Astrocyte of the spinal cord (primary cell): ENCODE measurements at regions not wholly inside any gene's neighbourhood (a gene's known extent, or its start where the extent isn't known, plus 50 kb on each side); places are given as distances from the start of the nearest gene placed in this dataset.

Experiments
- DNase-seq: peaks from one replicate; pipeline ENCODE4 v3.0.0; 2011; ENCODE audit warnings: low read depth, low spot score
- H3K4me3 ChIP-seq: 2 replicates; pipeline ENCODE4 v1.5.1; 2011; ENCODE audit warnings: low read depth, mild to moderate bottlenecking, low read length, moderate library complexity
- in situ Hi-C: cut with HindIII; loops from 2 replicates; pipeline ENCODE4 v1.10.0; 2017; ENCODE audit warnings: low sequenced_read_pairs
- TF ChIP-seq, protein P1 (sequence below): IDR thresholded peaks from 2 replicates; pipeline ENCODE4 v1.5.1; 2012; ENCODE audit warnings: low read depth, mild to moderate bottlenecking, low read length, inconsistent platforms

DNA sequence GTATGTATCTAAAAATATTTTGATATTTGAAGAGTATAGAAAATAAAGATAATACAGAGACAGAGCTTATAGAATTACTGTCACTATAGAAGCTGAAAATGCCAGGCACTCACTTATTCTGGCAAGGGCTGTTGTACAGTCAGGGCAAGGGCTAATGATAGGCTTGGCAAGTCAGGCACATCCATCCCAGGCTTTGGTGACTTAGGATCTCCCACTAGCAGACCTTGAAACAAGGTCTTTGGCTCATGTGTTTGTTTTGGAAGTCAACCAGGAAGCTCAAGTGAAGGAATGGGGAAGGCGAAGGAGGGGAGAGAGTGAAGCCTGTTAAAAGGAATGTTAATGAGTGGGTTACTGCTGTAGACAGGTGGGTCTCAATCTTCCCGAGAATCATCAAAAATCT is 199.1 kb upstream of the SUCLG2 start:
- TF ChIP-seq, protein P1, sequence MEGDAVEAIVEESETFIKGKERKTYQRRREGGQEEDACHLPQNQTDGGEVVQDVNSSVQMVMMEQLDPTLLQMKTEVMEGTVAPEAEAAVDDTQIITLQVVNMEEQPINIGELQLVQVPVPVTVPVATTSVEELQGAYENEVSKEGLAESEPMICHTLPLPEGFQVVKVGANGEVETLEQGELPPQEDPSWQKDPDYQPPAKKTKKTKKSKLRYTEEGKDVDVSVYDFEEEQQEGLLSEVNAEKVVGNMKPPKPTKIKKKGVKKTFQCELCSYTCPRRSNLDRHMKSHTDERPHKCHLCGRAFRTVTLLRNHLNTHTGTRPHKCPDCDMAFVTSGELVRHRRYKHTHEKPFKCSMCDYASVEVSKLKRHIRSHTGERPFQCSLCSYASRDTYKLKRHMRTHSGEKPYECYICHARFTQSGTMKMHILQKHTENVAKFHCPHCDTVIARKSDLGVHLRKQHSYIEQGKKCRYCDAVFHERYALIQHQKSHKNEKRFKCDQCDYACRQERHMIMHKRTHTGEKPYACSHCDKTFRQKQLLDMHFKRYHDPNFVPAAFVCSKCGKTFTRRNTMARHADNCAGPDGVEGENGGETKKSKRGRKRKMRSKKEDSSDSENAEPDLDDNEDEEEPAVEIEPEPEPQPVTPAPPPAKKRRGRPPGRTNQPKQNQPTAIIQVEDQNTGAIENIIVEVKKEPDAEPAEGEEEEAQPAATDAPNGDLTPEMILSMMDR = no peak
- in situ Hi-C loops = no loop called here
- no peak overlapping the region for H3K4me3 ChIP-seq
- no peak for DNase-seq

DNA sequence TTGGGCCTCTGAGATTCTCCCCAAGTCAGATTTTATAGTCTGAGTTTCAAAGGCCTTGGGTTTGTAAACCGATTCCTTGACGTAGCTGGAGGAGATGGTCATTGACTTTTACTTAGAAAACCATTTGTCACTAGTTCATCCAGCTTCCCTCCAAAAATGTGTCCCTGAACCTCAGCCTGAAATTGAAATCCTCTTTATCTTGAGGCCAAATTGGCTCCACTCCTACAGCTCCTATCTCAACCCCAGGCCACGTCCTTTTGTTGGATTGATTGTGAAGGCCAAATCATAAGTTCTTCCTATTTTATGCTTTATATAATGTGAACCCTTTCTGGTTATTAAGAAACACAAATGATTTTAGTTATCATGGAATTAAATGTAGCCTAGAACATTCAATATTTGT is 193.9 kb upstream of the SUCLG2 start:
- DNase-seq = no peak
- H3K4me3 ChIP-seq = no peak overlapping the region
- in situ Hi-C loops = no loop called here
- TF ChIP-seq, protein P1 = no peak

DNA sequence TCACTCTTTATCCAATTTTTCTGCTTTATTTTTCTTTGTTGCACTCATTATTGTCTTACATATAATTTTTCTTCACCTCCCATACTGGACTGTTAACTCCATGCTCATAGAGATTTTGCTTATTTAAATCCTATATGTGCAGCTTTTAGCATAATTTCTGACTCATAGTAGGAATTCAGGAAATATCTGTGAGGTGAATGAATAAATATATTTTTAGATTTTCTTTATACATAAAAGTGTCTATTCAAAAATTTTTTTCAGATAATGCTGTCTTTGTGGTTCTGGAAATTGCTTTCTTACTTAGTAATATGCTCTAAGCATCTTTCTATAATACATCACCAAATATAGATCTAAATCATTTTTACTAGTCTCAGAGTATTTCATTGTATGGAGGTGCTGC is 191.8 kb upstream of the SUCLG2 start:
- in situ Hi-C loops = no loop called here
- TF ChIP-seq, protein P1 = no peak

DNA sequence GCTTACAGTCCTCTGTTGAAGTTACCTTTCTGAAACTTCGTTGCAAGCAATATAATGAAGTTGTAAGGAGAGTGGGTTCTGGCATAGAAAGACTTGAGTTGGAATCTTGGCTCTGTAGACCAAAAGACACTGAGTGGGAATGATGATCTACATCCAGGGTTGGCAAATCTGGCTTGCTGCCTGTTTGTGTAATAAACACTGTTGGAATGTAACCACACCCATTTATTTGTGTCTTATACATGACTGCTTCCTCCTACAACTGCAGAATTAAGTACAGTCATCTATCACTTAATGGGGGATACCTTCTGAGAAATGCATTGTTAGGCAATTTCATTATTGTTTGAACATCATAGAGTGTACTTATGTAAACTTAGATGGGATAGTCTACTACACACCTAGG is 178.4 kb upstream of the SUCLG2 start:
- H3K4me3 ChIP-seq = no peak overlapping the region
- no peak for DNase-seq
- in situ Hi-C loops = no loop called here
- TF ChIP-seq, protein P1 = no peak

More for the DNA sequence above, 191.8 kb upstream of the SUCLG2 start:
- no peak overlapping the region for H3K4me3 ChIP-seq
- DNase-seq = no peak

DNA sequence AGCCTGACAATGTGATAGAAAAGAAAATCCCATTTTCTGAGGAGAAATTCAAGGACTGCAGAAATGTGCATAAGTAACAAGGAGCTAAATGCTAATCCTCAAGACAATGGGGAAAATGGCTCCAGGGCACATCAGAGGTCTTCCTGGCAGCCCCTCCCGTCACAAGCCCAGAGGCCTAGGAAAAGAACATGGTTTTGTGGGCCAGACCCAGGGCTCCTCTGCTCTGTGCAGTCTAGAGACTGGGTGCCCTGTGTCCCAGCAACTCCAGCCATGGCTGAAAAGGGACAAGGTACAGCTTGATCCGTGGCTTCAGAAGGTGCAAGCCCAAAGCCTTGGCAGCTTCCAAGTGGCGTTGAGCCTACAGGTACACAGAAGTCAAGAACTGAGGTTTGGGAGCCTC is 176.8 kb upstream of the SUCLG2 start:
- TF ChIP-seq, protein P1 = no peak
- in situ Hi-C loops = no loop called here
- no peak for DNase-seq
- H3K4me3 ChIP-seq = no peak overlapping the region

DNA sequence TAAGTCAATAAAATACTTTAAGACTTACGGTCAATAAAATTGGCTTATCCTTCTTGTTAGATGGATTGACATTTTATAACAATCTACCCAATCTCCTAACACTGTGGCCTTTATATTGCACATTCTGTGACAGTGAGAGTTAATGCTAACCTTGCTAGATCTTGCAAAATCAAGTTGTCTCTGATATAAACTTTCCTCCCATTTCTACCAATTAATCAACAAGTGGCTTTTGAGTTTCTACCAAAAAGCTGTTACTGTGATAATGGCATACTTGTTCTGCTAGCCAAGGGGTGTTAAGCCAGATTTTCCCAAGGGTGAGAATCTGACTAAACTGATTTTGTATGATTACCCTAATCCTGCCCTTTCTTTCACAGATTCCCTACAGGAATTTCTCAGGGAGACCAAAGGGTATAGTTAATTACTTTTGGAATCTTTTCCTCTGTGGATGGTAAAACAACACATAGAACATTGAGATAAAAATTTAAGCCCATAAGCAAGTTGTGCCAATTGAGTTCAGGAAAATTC is 174.1 kb upstream of the SUCLG2 start:
- H3K4me3 ChIP-seq = no peak overlapping the region
- TF ChIP-seq, protein P1 = no peak
- in situ Hi-C loops = no loop called here
- DNase-seq = no peak

DNA sequence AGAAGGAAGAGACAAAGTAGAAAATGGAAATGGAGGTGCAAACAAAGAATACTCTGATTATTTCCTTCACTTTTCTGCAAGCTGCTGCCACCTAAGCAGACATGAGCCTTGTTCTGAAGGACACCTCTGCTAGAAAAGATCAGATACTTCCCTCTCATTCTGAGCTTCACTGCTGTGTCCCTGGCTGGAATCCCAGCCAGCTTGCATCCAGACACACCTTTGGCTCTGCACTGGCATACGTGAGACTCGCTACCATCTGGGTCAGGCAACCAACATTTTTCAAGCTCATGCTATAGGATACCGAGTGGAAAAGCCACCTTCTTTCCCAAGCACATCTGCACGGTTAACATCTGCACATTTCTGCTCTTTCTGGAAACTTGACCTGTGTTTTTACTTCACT is 166.7 kb upstream of the SUCLG2 start:
- no peak for DNase-seq
- in situ Hi-C loops = no loop called here
- TF ChIP-seq, protein P1 = no peak
- H3K4me3 ChIP-seq = no peak overlapping the region
